ENCODE measurements at regions not wholly inside any gene's neighbourhood (a gene's known extent, or its start where the extent isn't known, plus 50 kb on each side); places are given as distances from the start of the nearest gene placed in this dataset.

- Histone ChIP-seq H4K20me1 (ENCODE audit: insufficient read depth, low read length) (no peaks in the 10 kb centered on the region), H3K27me3 (ENCODE audit: low read depth, low read length) (peaks cover 10% of the 10 kb centered on the region), H3K27ac (ENCODE audit: low read length) (no peak overlapping the region), H3K9me3 (ENCODE audit: insufficient read depth, low read length) (peaks cover 12% of the 10 kb centered on the region; the same call in 1 of the 2 replicates), H2AFZ (ENCODE audit: low read depth, low read length) (no peak overlapping the region), H3K79me2 (ENCODE audit: low read length) (no peaks in the 10 kb centered on the region), H3K4me1 (ENCODE audit: low read length) (no peaks in the 10 kb centered on the region), H3K4me3 (ENCODE audit: low read length) (no peak overlapping the region), H3K9ac (ENCODE audit: low read length) (no peak overlapping the region), H3K4me2 (ENCODE audit: low read length) (no peak overlapping the region), H3K36me3 (replicated peaks; ENCODE audit: low read depth, low read length) (no peaks in the 10 kb centered on the region)
- no peak for TF ChIP-seq EZH2phosphoT487 (IDR thresholded peaks at IDR 0.05; ENCODE audit: low read depth)
- TF ChIP-seq CTCF (IDR thresholded peaks at IDR 0.05; ENCODE audit: low read depth, low read length) = no peak
Observed at GRCh38 chr13:32857077-32857476, 159.1 kb upstream of the KL start.

- Histone ChIP-seq H3K27ac (ENCODE audit: low read length) (no peak overlapping the region), H3K27me3 (ENCODE audit: low read depth, low read length) (peaks cover 4% of the 10 kb centered on the region; the same call in 1 of the 2 replicates), H4K20me1 (ENCODE audit: insufficient read depth, low read length) (no peaks in the 10 kb centered on the region), H3K9me3 (ENCODE audit: insufficient read depth, low read length) (peaks cover 12% of the 10 kb centered on the region; the same call in 1 of the 2 replicates), H3K4me1 (ENCODE audit: low read length) (no peaks in the 10 kb centered on the region), H3K9ac (ENCODE audit: low read length) (no peak overlapping the region), H3K4me3 (ENCODE audit: low read length) (no peak overlapping the region), H3K79me2 (ENCODE audit: low read length) (no peaks in the 10 kb centered on the region), H3K4me2 (ENCODE audit: low read length) (no peak overlapping the region), H2AFZ (ENCODE audit: low read depth, low read length) (no peak overlapping the region), H3K36me3 (replicated peaks; ENCODE audit: low read depth, low read length) (no peaks in the 10 kb centered on the region)
- no peak for TF ChIP-seq CTCF (IDR thresholded peaks at IDR 0.05; ENCODE audit: low read depth, low read length)
- no peak for TF ChIP-seq EZH2phosphoT487 (IDR thresholded peaks at IDR 0.05; ENCODE audit: low read depth)
Observed at GRCh38 chr13:32857689-32858088, 158.5 kb upstream of the KL start.

- H2AFZ ChIP-seq (ENCODE audit: low read depth, low read length) = no peak overlapping the region
- H3K9ac ChIP-seq (ENCODE audit: low read length) = no peak overlapping the region
- H3K36me3 ChIP-seq (replicated peaks; ENCODE audit: low read depth, low read length) = no peaks in the 10 kb centered on the region
- H3K27me3 ChIP-seq (ENCODE audit: low read depth, low read length) = no peaks in the 10 kb centered on the region
- no peaks in the 10 kb centered on the region for H3K4me1 ChIP-seq (ENCODE audit: low read length)
- H3K4me2 ChIP-seq (ENCODE audit: low read length) = no peak overlapping the region
- H3K27ac ChIP-seq (ENCODE audit: low read length) = no peak overlapping the region
- H3K4me3 ChIP-seq (ENCODE audit: low read length) = no peak overlapping the region
- no peaks in the 10 kb centered on the region for H4K20me1 ChIP-seq (ENCODE audit: insufficient read depth, low read length)
- no peaks in the 10 kb centered on the region for H3K79me2 ChIP-seq (ENCODE audit: low read length)
- TF ChIP-seq CTCF (IDR thresholded peaks at IDR 0.05; ENCODE audit: low read depth, low read length) = no peak
- no peak for TF ChIP-seq EZH2phosphoT487 (IDR thresholded peaks at IDR 0.05; ENCODE audit: low read depth)
- H3K9me3 ChIP-seq (ENCODE audit: insufficient read depth, low read length) = peaks cover 17% of the 10 kb centered on the region; the same call in 1 of the 2 replicates
Observed at GRCh38 chr13:32859707-32860292, 156.4 kb upstream of the KL start.

GRCh38 chr13:32861304-32861703 is 154.9 kb upstream of the KL start:
- no peak overlapping the region for H3K4me3 ChIP-seq (ENCODE audit: low read length)
- H3K4me1 ChIP-seq (ENCODE audit: low read length) = no peaks in the 10 kb centered on the region
- no peaks in the 10 kb centered on the region for H3K36me3 ChIP-seq (replicated peaks; ENCODE audit: low read depth, low read length)
- no peak overlapping the region for H3K4me2 ChIP-seq (ENCODE audit: low read length)
- no peaks in the 10 kb centered on the region for H4K20me1 ChIP-seq (ENCODE audit: insufficient read depth, low read length)
- H3K9ac ChIP-seq (ENCODE audit: low read length) = no peak overlapping the region
- H3K27ac ChIP-seq (ENCODE audit: low read length) = no peak overlapping the region
- no peaks in the 10 kb centered on the region for H3K27me3 ChIP-seq (ENCODE audit: low read depth, low read length)
- TF ChIP-seq EZH2phosphoT487 (IDR thresholded peaks at IDR 0.05; ENCODE audit: low read depth) (no peak), CTCF (IDR thresholded peaks at IDR 0.05; ENCODE audit: low read depth, low read length) (no peak)
- no peak overlapping the region for H2AFZ ChIP-seq (ENCODE audit: low read depth, low read length)
- peaks cover 17% of the 10 kb centered on the region; the same call in 1 of the 2 replicates for H3K9me3 ChIP-seq (ENCODE audit: insufficient read depth, low read length)
- no peaks in the 10 kb centered on the region for H3K79me2 ChIP-seq (ENCODE audit: low read length)
